ENCODE measurements at regions not wholly inside any gene's neighbourhood (a gene's known extent, or its start where the extent isn't known, plus 50 kb on each side); places are given as distances from the start of the nearest gene placed in this dataset.
A peak's percentile ranks its signal among the peaks of the same experiment; 100 is the strongest.

GRCh38 chr1:2917284-2917683 lies 104.0 kb upstream of the ACTRT2 start:
- ATAC-seq (ENCODE audit: low read depth) (no peak), DNase-seq (no peak)
- H3K36me3 Mint-ChIP-seq (ENCODE audit: low read depth), result no peaks in the 10 kb centered on the region
- no peak for TF ChIP-seq CTCF (IDR thresholded peaks at IDR 0.05)
- ChIA-PET POLR2A (no interaction called here), CTCF (interaction anchor here (0.6 kb wide), 1 partner anchor 919 kb away, joined by 4 read pairs; no protein-coding TSS in a partner anchor)
- H3K4me3 Mint-ChIP-seq, result no peak overlapping the region
- no peaks in the 10 kb centered on the region for H3K27me3 Mint-ChIP-seq
- peaks cover 2% of the 10 kb centered on the region for H3K4me1 Mint-ChIP-seq
- no peaks in the 10 kb centered on the region for H3K9me3 Mint-ChIP-seq
- intact Hi-C loops (cut with micrococcal nuclease), result no loop called here
- H3K27ac Mint-ChIP-seq, result no peak overlapping the region

DNA sequence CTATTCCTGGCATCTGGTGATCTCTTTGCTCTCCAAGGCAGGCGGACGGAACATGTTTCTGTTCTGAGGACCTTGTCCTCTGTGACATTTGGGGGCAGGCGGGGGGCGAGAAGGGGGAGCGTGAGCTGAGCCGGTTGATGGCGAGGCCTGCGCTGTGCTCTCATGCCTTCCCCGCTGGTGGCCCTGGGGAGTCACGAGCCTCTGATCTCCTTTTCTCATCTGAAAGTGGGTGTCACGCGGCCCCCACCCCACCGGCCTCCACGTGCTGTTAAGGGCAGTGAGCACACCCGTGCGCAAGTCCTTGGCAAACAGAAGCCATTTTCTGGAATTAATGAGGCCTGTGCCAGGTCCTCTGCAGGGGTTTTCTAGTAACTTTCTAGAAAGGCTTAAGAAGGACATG lies 102.8 kb upstream of the ACTRT2 start:
- no peaks in the 10 kb centered on the region for H3K9me3 Mint-ChIP-seq
- no peak overlapping the region for H3K27ac Mint-ChIP-seq
- ChIA-PET CTCF (no interaction called here), POLR2A (no interaction called here)
- peaks cover 3% of the 10 kb centered on the region for H3K4me1 Mint-ChIP-seq
- no peak for TF ChIP-seq CTCF (IDR thresholded peaks at IDR 0.05)
- DNase-seq (no peak), ATAC-seq (ENCODE audit: low read depth) (no peak)
- H3K27me3 Mint-ChIP-seq, result peaks cover 3% of the 10 kb centered on the region
- intact Hi-C loops (cut with micrococcal nuclease), result no loop called here
- no peaks in the 10 kb centered on the region for H3K36me3 Mint-ChIP-seq (ENCODE audit: low read depth)
- no peak overlapping the region for H3K4me3 Mint-ChIP-seq

DNA sequence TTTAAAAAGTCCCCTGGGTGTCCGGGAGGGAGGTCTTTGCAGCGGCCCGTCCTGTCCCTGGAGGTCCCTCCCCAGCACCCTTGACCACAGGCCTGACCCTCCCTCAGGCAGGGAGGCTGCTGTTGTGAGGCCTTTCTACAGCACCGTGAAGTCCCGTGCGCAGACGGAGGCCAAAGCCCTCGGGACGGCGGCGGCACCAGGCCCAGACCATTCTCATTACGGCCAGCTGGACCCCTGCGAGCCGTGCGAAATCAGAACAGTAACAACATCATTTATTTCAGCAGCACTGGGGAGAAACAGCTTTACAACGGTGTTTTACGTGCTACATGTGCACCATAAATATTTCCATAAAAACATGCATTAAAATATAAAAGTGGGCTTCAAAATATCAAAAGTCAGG lies 101.4 kb upstream of the ACTRT2 start:
- intact Hi-C loops (cut with micrococcal nuclease), result no loop called here

GRCh38 chr1:2920421-2921015 lies 100.7 kb upstream of the ACTRT2 start:
- ChIA-PET POLR2A (no interaction called here), CTCF (no interaction called here)
- intact Hi-C loops (cut with micrococcal nuclease), result no loop called here
- DNase-seq (no peak), ATAC-seq (ENCODE audit: low read depth) (no peak)
- Mint-ChIP-seq H3K9me3 (no peaks in the 10 kb centered on the region), H3K4me3 (no peak overlapping the region), H3K27ac (no peak overlapping the region), H3K4me1 (peaks cover 3% of the 10 kb centered on the region), H3K27me3 (peaks cover 7% of the 10 kb centered on the region), H3K36me3 (ENCODE audit: low read depth) (no peaks in the 10 kb centered on the region)
- no peak for TF ChIP-seq CTCF (IDR thresholded peaks at IDR 0.05)

More for the DNA sequence above, 101.4 kb upstream of the ACTRT2 start:
- no peak for DNase-seq
- peaks cover 4% of the 10 kb centered on the region for H3K27me3 Mint-ChIP-seq
- ChIA-PET CTCF (no interaction called here), POLR2A (no interaction called here)
- no peaks in the 10 kb centered on the region for H3K36me3 Mint-ChIP-seq (ENCODE audit: low read depth)
- H3K4me3 Mint-ChIP-seq, result no peak overlapping the region
- no peak overlapping the region for H3K27ac Mint-ChIP-seq
- H3K4me1 Mint-ChIP-seq, result peaks cover 3% of the 10 kb centered on the region
- ATAC-seq (ENCODE audit: low read depth), result no peak
- no peaks in the 10 kb centered on the region for H3K9me3 Mint-ChIP-seq
- TF ChIP-seq CTCF (IDR thresholded peaks at IDR 0.05), result no peak

DNA sequence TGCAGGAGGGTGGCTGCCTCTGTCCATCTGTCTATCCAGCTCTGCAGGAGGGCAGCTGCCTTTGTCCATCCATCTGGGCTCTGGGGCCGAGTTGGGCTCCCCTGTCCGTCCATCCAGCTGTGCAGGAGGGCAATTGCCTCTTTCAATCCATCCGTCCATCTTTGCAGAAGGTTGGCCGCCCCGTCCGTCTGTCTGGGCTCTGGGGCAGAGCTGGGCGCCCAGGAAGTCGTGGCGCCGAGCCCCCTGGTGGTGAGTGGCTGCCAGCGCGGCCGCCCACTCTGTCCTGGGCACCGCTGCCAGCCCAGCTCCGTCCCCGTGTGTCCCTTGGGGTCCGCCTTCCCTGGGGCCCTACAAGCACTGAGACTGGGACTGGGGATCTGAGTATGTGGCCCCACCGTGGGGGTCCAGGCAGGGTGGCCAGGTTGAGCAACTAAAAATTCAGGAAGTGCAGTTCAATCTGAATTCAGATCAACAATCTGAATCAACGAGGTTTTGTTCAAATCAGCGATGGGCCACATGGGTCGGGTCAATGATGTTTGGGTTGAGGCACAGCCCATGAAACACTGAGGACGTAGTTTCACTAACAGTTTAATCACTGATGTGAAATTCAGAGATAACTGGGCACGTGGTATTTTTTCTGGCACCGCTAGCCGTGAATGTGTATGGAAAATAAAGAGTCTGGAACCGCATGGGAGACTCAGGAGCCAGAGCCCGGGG lies 99.1 kb upstream of the ACTRT2 start:
- Mint-ChIP-seq H3K4me3 (no peak overlapping the region), H3K27me3 (peaks cover 7% of the 10 kb centered on the region), H3K36me3 (ENCODE audit: low read depth) (no peaks in the 10 kb centered on the region), H3K9me3 (no peaks in the 10 kb centered on the region), H3K4me1 (peaks cover 4% of the 10 kb centered on the region), H3K27ac (no peak overlapping the region)
- no peak for TF ChIP-seq CTCF (IDR thresholded peaks at IDR 0.05)
- ChIA-PET POLR2A (no interaction called here), CTCF (interaction anchor here (0.9 to 1.3 kb wide), 4 partner anchors 10 to 727 kb away, joined by 3 to 4 read pairs (median 3); no protein-coding TSS in a partner anchor)
- intact Hi-C loops (cut with micrococcal nuclease), result no loop called here
- DNase-seq (peak; percentile 25), ATAC-seq (ENCODE audit: low read depth) (peak; percentile 57)

Measured in activated B cell treated with CpG ODN at 0.5 μM for 24 hours (primary cell).